Loucy (cell line): ENCODE measurements at regions not wholly inside any gene's neighbourhood (a gene's known extent, or its start where the extent isn't known, plus 50 kb on each side); places are given as distances from the start of the nearest gene placed in this dataset.

Source experiments
- H2AFZ ChIP-seq: fragments of 200-600 bp; sonication (generic); 2 replicates; pipeline ENCODE4 v1.6.0; 2016; ENCODE audit warnings: antibody characterized with exemption, mild to moderate bottlenecking, low read length, moderate library complexity
- H3F3A ChIP-seq: fragments of 200-600 bp; 2 replicates; pipeline ENCODE4 v1.6.0; 2016; ENCODE audit warnings: antibody characterized with exemption, low read depth, mild to moderate bottlenecking
- H3K27me3 ChIP-seq: fragments of 200-600 bp; sonication (generic); 2 replicates; pipeline ENCODE4 v1.6.1; 2014; ENCODE audit warnings: low read length, mild to moderate bottlenecking; ENCODE audit not compliant: insufficient read depth, poor library complexity, severe bottlenecking
- H3K36me3 ChIP-seq: fragments of 200-600 bp; sonication (generic); 2 replicates; pipeline ENCODE4 v1.6.1; 2016; ENCODE audit warnings: low read length; ENCODE audit not compliant: insufficient read depth
- H3K4me1 ChIP-seq: fragments of 200-600 bp; sonication (generic); 2 replicates; pipeline ENCODE4 v1.5.1; 2014; ENCODE audit warnings: low read length, mild to moderate bottlenecking; ENCODE audit not compliant: insufficient read depth, poor library complexity, severe bottlenecking
- H3K4me2 ChIP-seq: fragments of 200-600 bp; sonication (generic); 2 replicates; pipeline ENCODE4 v1.6.0; 2014; ENCODE audit warnings: antibody characterized with exemption, low read length, low read depth, mild to moderate bottlenecking; ENCODE audit not compliant: poor library complexity, severe bottlenecking
- H3K4me3 ChIP-seq: fragments of 200-600 bp; sonication (generic); 2 replicates; pipeline ENCODE4 v1.5.1; 2014; ENCODE audit warnings: low read length, mild to moderate bottlenecking, mixed read lengths; ENCODE audit not compliant: poor library complexity, severe bottlenecking
- H3K79me2 ChIP-seq: fragments of 200-600 bp; sonication (generic); 2 replicates; pipeline ENCODE4 v1.6.1; 2014; ENCODE audit warnings: low read length; ENCODE audit not compliant: insufficient read depth
- H3K9ac ChIP-seq: fragments of 200-600 bp; sonication (generic); 2 replicates; pipeline ENCODE4 v1.6.0; 2014; ENCODE audit warnings: mild to moderate bottlenecking, low read depth, low read length, moderate library complexity; ENCODE audit not compliant: poor library complexity, severe bottlenecking
- H3K9me2 ChIP-seq: fragments of 200-600 bp; sonication (generic); replicated peaks from 2 replicates; pipeline ENCODE4 v1.6.1; 2016; ENCODE audit warnings: low read depth, low read length, mixed read lengths
- H3K9me3 ChIP-seq: fragments of 200-600 bp; sonication (generic); 2 replicates; pipeline ENCODE4 v1.6.1; 2014; ENCODE audit warnings: mild to moderate bottlenecking, antibody characterized with exemption, low read length, low read depth; ENCODE audit not compliant: insufficient read depth
- H4K20me1 ChIP-seq: fragments of 200-600 bp; sonication (generic); 2 replicates; pipeline ENCODE4 v1.6.0; 2014; ENCODE audit warnings: antibody characterized with exemption, low read length, mild to moderate bottlenecking; ENCODE audit not compliant: insufficient read depth, poor library complexity, severe bottlenecking
- EZH2phosphoT487 ChIP-seq: fragments of 200-600 bp; IDR thresholded peaks from 2 replicates; pipeline ENCODE4 v1.6.1; 2018; ENCODE audit warnings: antibody characterized with exemption, mild to moderate bottlenecking, moderate library complexity, borderline replicate concordance
- TF ChIP-seq, protein P1 (sequence below): fragments of 200-600 bp; sonication (generic); conservative IDR thresholded peaks from 2 replicates; pipeline ENCODE4 v1.5.1; 2014; ENCODE audit warnings: mild to moderate bottlenecking, antibody characterized with exemption, low read length

GRCh38 chr6:15714658-15715057, 51.8 kb upstream of the DTNBP1 start:
- Histone ChIP-seq H3K9me3 (no peaks in the 10 kb centered on the region), H2AFZ (no peak overlapping the region), H4K20me1 (no peaks in the 10 kb centered on the region), H3K4me2 (no peak overlapping the region), H3K4me3 (no peak overlapping the region), H3K9me2 (no peaks in the 10 kb centered on the region), H3K27me3 (no peaks in the 10 kb centered on the region), H3K36me3 (no peaks in the 10 kb centered on the region), H3K9ac (no peak overlapping the region), H3K79me2 (no peaks in the 10 kb centered on the region), H3F3A (no peaks in the 10 kb centered on the region), H3K4me1 (no peaks in the 10 kb centered on the region)
- TF ChIP-seq EZH2phosphoT487, result no peak
- TF ChIP-seq, protein P1, sequence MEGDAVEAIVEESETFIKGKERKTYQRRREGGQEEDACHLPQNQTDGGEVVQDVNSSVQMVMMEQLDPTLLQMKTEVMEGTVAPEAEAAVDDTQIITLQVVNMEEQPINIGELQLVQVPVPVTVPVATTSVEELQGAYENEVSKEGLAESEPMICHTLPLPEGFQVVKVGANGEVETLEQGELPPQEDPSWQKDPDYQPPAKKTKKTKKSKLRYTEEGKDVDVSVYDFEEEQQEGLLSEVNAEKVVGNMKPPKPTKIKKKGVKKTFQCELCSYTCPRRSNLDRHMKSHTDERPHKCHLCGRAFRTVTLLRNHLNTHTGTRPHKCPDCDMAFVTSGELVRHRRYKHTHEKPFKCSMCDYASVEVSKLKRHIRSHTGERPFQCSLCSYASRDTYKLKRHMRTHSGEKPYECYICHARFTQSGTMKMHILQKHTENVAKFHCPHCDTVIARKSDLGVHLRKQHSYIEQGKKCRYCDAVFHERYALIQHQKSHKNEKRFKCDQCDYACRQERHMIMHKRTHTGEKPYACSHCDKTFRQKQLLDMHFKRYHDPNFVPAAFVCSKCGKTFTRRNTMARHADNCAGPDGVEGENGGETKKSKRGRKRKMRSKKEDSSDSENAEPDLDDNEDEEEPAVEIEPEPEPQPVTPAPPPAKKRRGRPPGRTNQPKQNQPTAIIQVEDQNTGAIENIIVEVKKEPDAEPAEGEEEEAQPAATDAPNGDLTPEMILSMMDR, result no peak

GRCh38 chr6:15713325-15713724, 50.5 kb upstream of the DTNBP1 start:
- H3K4me3 ChIP-seq, result no peak overlapping the region
- no peaks in the 10 kb centered on the region for H3K36me3 ChIP-seq
- H3K27me3 ChIP-seq, result no peaks in the 10 kb centered on the region
- H2AFZ ChIP-seq, result no peak overlapping the region
- no peaks in the 10 kb centered on the region for H3K4me1 ChIP-seq
- H3K9ac ChIP-seq, result no peak overlapping the region
- TF ChIP-seq EZH2phosphoT487, result no peak
- H3K4me2 ChIP-seq, result no peak overlapping the region
- H3K9me3 ChIP-seq, result no peaks in the 10 kb centered on the region
- no peaks in the 10 kb centered on the region for H3K9me2 ChIP-seq
- H3K79me2 ChIP-seq, result no peaks in the 10 kb centered on the region
- H3F3A ChIP-seq, result no peaks in the 10 kb centered on the region
- no peaks in the 10 kb centered on the region for H4K20me1 ChIP-seq

- no peaks in the 10 kb centered on the region for H3K36me3 ChIP-seq
- H3K27me3 ChIP-seq, result no peaks in the 10 kb centered on the region
- no peak for TF ChIP-seq EZH2phosphoT487
- TF ChIP-seq, protein P1, result no peak
- no peaks in the 10 kb centered on the region for H4K20me1 ChIP-seq
- no peaks in the 10 kb centered on the region for H3F3A ChIP-seq
- H3K79me2 ChIP-seq, result no peaks in the 10 kb centered on the region
- H2AFZ ChIP-seq, result no peak overlapping the region
- H3K4me2 ChIP-seq, result no peak overlapping the region
- no peak overlapping the region for H3K4me3 ChIP-seq
- no peaks in the 10 kb centered on the region for H3K9me2 ChIP-seq
- no peak overlapping the region for H3K9ac ChIP-seq
- no peaks in the 10 kb centered on the region for H3K4me1 ChIP-seq
- no peaks in the 10 kb centered on the region for H3K9me3 ChIP-seq
These were observed 50.0 kb upstream of the DTNBP1 start for GRCh38 chr6:15712797-15713196.
